ENCODE measurements at regions not wholly inside any gene's neighbourhood (a gene's known extent, or its start where the extent isn't known, plus 50 kb on each side); places are given as distances from the start of the nearest gene placed in this dataset.

DNA sequence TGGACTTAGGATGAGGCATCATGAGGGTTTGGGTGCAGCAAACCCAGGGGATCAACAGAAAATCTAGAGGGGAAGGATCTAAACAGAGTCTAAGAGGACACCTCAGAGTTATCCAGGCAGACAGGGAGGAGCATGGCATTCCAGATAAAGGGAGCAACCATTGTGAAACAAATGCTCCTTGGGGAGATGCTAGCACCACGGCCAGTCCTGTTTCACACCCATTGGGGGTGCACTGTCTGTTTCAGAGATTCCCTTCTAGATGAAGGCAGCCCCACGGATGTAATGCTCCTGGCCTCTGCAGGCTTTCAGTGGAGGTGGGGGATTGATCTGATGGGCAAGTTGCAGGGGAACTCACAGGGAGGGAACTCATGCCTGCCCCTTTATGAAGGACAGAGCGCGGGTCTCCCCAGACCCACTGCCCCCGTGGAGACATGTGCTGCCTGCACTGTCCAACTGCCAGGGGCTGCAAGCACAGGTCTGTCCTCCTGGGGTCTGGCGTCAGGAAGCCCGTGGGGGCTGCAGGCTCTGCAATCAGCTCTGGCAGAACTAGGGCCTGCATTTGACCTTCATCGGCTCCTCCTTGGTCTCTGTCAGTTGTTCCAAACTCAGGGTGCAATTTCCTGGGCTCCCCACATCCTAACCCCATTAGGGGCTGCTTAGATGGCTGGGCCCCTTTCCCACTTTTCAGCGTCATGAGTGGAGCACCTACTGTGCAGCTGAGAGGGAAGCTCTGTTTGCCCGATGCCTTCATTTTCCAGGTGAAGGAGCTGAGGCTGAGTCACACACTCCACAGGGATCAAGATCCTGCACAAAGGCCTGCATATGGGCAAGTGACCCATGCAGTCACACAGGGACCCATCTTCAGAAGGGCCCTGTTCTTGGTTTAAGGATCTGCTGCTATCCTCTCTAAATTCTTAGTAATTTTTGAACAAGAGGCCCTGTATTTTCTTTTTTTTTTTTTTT, 163.4 kb downstream of the ARL4C start:
- TF ChIP-seq, protein P1, sequence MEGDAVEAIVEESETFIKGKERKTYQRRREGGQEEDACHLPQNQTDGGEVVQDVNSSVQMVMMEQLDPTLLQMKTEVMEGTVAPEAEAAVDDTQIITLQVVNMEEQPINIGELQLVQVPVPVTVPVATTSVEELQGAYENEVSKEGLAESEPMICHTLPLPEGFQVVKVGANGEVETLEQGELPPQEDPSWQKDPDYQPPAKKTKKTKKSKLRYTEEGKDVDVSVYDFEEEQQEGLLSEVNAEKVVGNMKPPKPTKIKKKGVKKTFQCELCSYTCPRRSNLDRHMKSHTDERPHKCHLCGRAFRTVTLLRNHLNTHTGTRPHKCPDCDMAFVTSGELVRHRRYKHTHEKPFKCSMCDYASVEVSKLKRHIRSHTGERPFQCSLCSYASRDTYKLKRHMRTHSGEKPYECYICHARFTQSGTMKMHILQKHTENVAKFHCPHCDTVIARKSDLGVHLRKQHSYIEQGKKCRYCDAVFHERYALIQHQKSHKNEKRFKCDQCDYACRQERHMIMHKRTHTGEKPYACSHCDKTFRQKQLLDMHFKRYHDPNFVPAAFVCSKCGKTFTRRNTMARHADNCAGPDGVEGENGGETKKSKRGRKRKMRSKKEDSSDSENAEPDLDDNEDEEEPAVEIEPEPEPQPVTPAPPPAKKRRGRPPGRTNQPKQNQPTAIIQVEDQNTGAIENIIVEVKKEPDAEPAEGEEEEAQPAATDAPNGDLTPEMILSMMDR (IDR thresholded peaks at IDR 0.05; ENCODE audit: low read depth, low read length, poor library complexity, severe bottlenecking), result no peak
- no peak for TF ChIP-seq EZH2phosphoT487 (IDR thresholded peaks at IDR 0.05; ENCODE audit: borderline replicate concordance, low read length)
